HPDE6-E6E7 (cell line): ENCODE measurements at regions not wholly inside any gene's neighbourhood (a gene's known extent, or its start where the extent isn't known, plus 50 kb on each side); places are given as distances from the start of the nearest gene placed in this dataset.

Source experiments
- DNase-seq: peaks from one replicate; pipeline ENCODE4 v3.0.0; 2011; ENCODE audit warnings: missing footprints; ENCODE audit errors: extremely low spot score

GRCh38 chr14:95442016-95442632 is 74.3 kb downstream of the SYNE3 start:
- DNase-seq = no peak

GRCh38 chr14:95440951-95441350 is 75.5 kb downstream of the SYNE3 start:
- no peak for DNase-seq

GRCh38 chr14:95440496-95440895 is 76.0 kb downstream of the SYNE3 start:
- DNase-seq = no peak

GRCh38 chr14:95439881-95440280 is 76.6 kb downstream of the SYNE3 start:
- DNase-seq = no peak

GRCh38 chr14:95437715-95438114 is 78.7 kb downstream of the SYNE3 start:
- no peak for DNase-seq

GRCh38 chr14:95436354-95436753 is 80.1 kb downstream of the SYNE3 start:
- no peak for DNase-seq

GRCh38 chr14:95434121-95434520 is 82.3 kb downstream of the SYNE3 start:
- no peak for DNase-seq

GRCh38 chr14:95433094-95433478 is 83.4 kb downstream of the SYNE3 start:
- DNase-seq = no peak

GRCh38 chr14:95432144-95433093 is 84.0 kb downstream of the SYNE3 start:
- peak; percentile 55 for DNase-seq

GRCh38 chr14:95431199-95432143 is 85.0 kb downstream of the SYNE3 start:
- no peak for DNase-seq

GRCh38 chr14:95428557-95428956 is 87.9 kb downstream of the SYNE3 start:
- DNase-seq = no peak

- DNase-seq = no peak
These were observed 90.4 kb downstream of the SYNE3 start for GRCh38 chr14:95426116-95426475.

GRCh38 chr14:95425369-95426115 is 90.9 kb downstream of the SYNE3 start:
- DNase-seq = no peak

- DNase-seq = no peak
These were observed 91.9 kb downstream of the SYNE3 start for GRCh38 chr14:95424529-95424928.

- no peak for DNase-seq
These were observed 94.7 kb downstream of the SYNE3 start for GRCh38 chr14:95421741-95422140.

- no peak for DNase-seq
These were observed 96.4 kb downstream of the SYNE3 start for GRCh38 chr14:95420060-95420459.

GRCh38 chr14:95419569-95419968 is 96.9 kb downstream of the SYNE3 start:
- DNase-seq = no peak

- no peak for DNase-seq
These were observed 97.6 kb downstream of the SYNE3 start for GRCh38 chr14:95418858-95419257.

- no peak for DNase-seq
These were observed 97.8 kb upstream of the CLMN start for GRCh38 chr14:95417492-95417891.

GRCh38 chr14:95415993-95416392 is 96.3 kb upstream of the CLMN start:
- no peak for DNase-seq
